GM19351 (cell line): ENCODE measurements at regions not wholly inside any gene's neighbourhood (a gene's known extent, or its start where the extent isn't known, plus 50 kb on each side); places are given as distances from the start of the nearest gene placed in this dataset.
A peak's percentile ranks its signal among the peaks of the same experiment; 100 is the strongest.

Source experiments
- ATAC-seq: cut with Tn5 transposase; IDR thresholded peaks from one replicate; pipeline ENCODE4 v1.9.1; 2021; ENCODE audit warnings: mild to moderate bottlenecking, moderate library complexity; ENCODE audit not compliant: unreplicated experiment

GRCh38 chr2:134191835-134192234 is 62.0 kb upstream of the MGAT5 start:
- no peak for ATAC-seq

- no peak for ATAC-seq
These were observed 60.9 kb upstream of the MGAT5 start for GRCh38 chr2:134193006-134193405.

- no peak for ATAC-seq
These were observed 59.4 kb upstream of the MGAT5 start for GRCh38 chr2:134194519-134194918.

- no peak for ATAC-seq
These were observed 58.5 kb upstream of the MGAT5 start for GRCh38 chr2:134195341-134195740.

- no peak for ATAC-seq
These were observed 56.4 kb upstream of the MGAT5 start for GRCh38 chr2:134197445-134197844.

- peak; percentile 42 for ATAC-seq
These were observed 55.8 kb upstream of the MGAT5 start for GRCh38 chr2:134198006-134198634.

- no peak for ATAC-seq
These were observed 54.7 kb upstream of the MGAT5 start for GRCh38 chr2:134199123-134199522.

- ATAC-seq = no peak
These were observed 53.7 kb upstream of the MGAT5 start for GRCh38 chr2:134200036-134200618.

GRCh38 chr2:134201533-134201932 is 52.3 kb upstream of the MGAT5 start:
- no peak for ATAC-seq

GRCh38 chr2:134202371-134202770 is 51.5 kb upstream of the MGAT5 start:
- no peak for ATAC-seq

GRCh38 chr2:134203175-134203574 is 50.7 kb upstream of the MGAT5 start:
- no peak for ATAC-seq
